ENCODE measurements at regions not wholly inside any gene's neighbourhood (a gene's known extent, or its start where the extent isn't known, plus 50 kb on each side); places are given as distances from the start of the nearest gene placed in this dataset.
"Not testable (repeated sequence)": the region's sequence is repeated elsewhere in the genome, so short reads cannot be mapped to it uniquely, and the experiment has no call there.

- not testable (repeated sequence) for TF ChIP-seq EP300, CTCF (IDR thresholded peaks at IDR 0.05)
Measured at GRCh38 chr17:15864061-15864460, 80.9 kb upstream of the ADORA2B start.

Data from stomach (tissue), 4 donors.